ENCODE measurements at regions not wholly inside any gene's neighbourhood (a gene's known extent, or its start where the extent isn't known, plus 50 kb on each side); places are given as distances from the start of the nearest gene placed in this dataset.

DNA sequence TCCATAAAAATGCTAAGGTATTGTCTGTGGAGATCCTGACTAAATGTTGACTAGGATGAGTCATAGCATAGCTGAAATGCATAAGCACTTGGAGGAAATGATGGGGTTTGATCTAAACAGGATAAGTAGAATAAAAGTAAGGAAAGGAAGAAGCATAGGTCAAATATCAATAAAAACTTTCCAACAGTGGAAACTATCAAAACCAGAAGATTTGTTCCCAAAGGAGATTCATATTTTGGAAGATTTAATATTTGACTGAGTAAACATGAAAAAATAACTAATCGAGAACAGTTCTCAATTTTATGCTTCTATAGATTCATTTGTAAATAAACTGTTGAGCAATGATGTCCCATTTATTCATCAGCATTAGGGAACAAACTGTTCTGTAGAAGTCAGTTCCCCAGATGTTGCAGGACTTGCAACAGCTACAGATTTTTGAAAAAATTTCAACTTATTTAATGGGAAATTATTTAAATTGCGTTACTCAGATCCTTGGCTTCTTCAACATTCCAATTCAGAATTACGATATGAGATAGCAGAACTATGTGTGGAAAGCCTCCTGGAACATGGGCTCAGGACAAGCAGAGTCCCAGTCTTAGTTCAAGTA is 133.7 kb upstream of the TBX18 start:
- TF ChIP-seq CTCF (IDR thresholded peaks at IDR 0.05; ENCODE audit: insufficient read depth, low read depth, low read length) (no peak), EZH2 (IDR thresholded peaks at IDR 0.05; ENCODE audit: insufficient read depth, low read length) (no peak)
